Esophagus squamous epithelium (tissue), 5 donors: ENCODE measurements at regions not wholly inside any gene's neighbourhood (a gene's known extent, or its start where the extent isn't known, plus 50 kb on each side); places are given as distances from the start of the nearest gene placed in this dataset.

Experiments used
- DNase-seq: peaks from one replicate; lab custom pipeline; 2025; lab: John Stamatoyannopoulos, UW
- H3K27ac ChIP-seq, 4 donors: fragments of 200-600 bp; sonication (generic); one replicate each; pipeline ENCODE4 v1.5.1; 2016 to 2019; ENCODE audit warnings: mild to moderate bottlenecking in 1 of 4
- H3K27me3 ChIP-seq, 4 donors: fragments of 200-600 bp; sonication (generic); 1 replicate in 3 of 4; 2 replicates in 1 of 4; pipeline versions ENCODE4 v1.5.1 to v1.6.0; 2017 to 2021; ENCODE audit warnings: antibody characterized with exemption in 1 of 4
- H3K36me3 ChIP-seq, 3 donors: fragments of 200-600 bp; sonication (generic); one replicate each; pipeline ENCODE4 v1.5.1; 2016 to 2019
- H3K4me1 ChIP-seq, 3 donors: fragments of 200-600 bp; sonication (generic); one replicate each; pipeline ENCODE4 v1.5.1; 2017 to 2019
- H3K4me3 ChIP-seq, 4 donors: fragments of 200-600 bp; sonication (generic); 1 replicate in 3 of 4; 2 replicates in 1 of 4; pipeline ENCODE4 v1.5.1; 2016 to 2019; ENCODE audit warnings: mild to moderate bottlenecking in 2 of 4, moderate library complexity in 1 of 4
- H3K9me3 ChIP-seq, 3 donors: fragments of 200-600 bp; sonication (generic); one replicate each; pipeline ENCODE4 v1.5.1; 2016 to 2019
- CTCF ChIP-seq, 6 experiments: fragments of 450-650 bp in 4 of 6; fragments of 200-600 bp in 2 of 6; sonication (generic) in 2 of 6; IDR thresholded peaks; one replicate each; pipeline ENCODE4 v1.5.1; 2016 to 2019; ENCODE audit warnings: antibody characterized with exemption in 6 of 6, mild to moderate bottlenecking in 4 of 6, moderate library complexity in 4 of 6
- POLR2A ChIP-seq, 4 donors: fragments of 450-650 bp; IDR thresholded peaks; one replicate each; pipeline ENCODE4 v1.6.1; 2017; ENCODE audit warnings: antibody characterized with exemption in 4 of 4, mild to moderate bottlenecking in 4 of 4, moderate library complexity in 3 of 4
- WGBS, 2 donors: methylation state at CpG; one replicate each; pipeline ENCODE4 v1.1.5; 2018; 5-methylcytosine and 5-hydroxymethylcytosine counted together
- intact Hi-C: fragments of 100-400 bp; cut with DNase I; formaldehyde crosslinking; loops from one replicate; pipeline ENCODE4 v1.15.0; 2022
- donor health status: DM: yes; HTN: yes; CAD: no.

- Histone ChIP-seq H3K4me1 (no peaks in the 10 kb centered on the region), H3K27me3 (no peaks in the 10 kb centered on the region), H3K4me3 (no peak overlapping the region), H3K9me3 (no peaks in the 10 kb centered on the region), H3K36me3 (no peaks in the 10 kb centered on the region), H3K27ac (no peak overlapping the region)
- intact Hi-C loops: no loop called here
- DNase-seq: no peak
- TF ChIP-seq POLR2A (IDR thresholded peaks at IDR 0.05): no peak
- TF ChIP-seq CTCF (IDR thresholded peaks at IDR 0.05): no peak
- 75 to 85% methylated on average over 7 of the region's 7 CpGs for WGBS, 2 donors
Observed at GRCh38 chr4:136056748-136057147, 1475.5 kb downstream of the PCDH18 start.

- Histone ChIP-seq H3K4me3 (no peak overlapping the region), H3K4me1 (no peaks in the 10 kb centered on the region), H3K9me3 (no peaks in the 10 kb centered on the region), H3K36me3 (no peaks in the 10 kb centered on the region), H3K27ac (no peak overlapping the region), H3K27me3 (no peaks in the 10 kb centered on the region)
- intact Hi-C loops: no loop called here
- DNase-seq: no peak
- 67 to 74% methylated on average over 3 of the region's 3 CpGs for WGBS, 2 donors
- no peak for TF ChIP-seq POLR2A (IDR thresholded peaks at IDR 0.05)
- no peak for TF ChIP-seq CTCF (IDR thresholded peaks at IDR 0.05)
Observed at GRCh38 chr4:136055360-136055759, 1476.9 kb downstream of the PCDH18 start.

GRCh38 chr4:136036744-136037143, 1495.5 kb downstream of the PCDH18 start:
- 31 to 56% methylated on average over 1 of the region's 1 CpG for WGBS, 2 donors
- intact Hi-C loops: no loop called here
- TF ChIP-seq POLR2A (IDR thresholded peaks at IDR 0.05) (no peak), CTCF (IDR thresholded peaks at IDR 0.05) (no peak)
- DNase-seq: no peak
- H3K36me3 ChIP-seq: no peaks in the 10 kb centered on the region
- H3K27me3 ChIP-seq: no peaks in the 10 kb centered on the region
- no peak overlapping the region for H3K4me3 ChIP-seq
- no peaks in the 10 kb centered on the region for H3K4me1 ChIP-seq
- no peak overlapping the region for H3K27ac ChIP-seq
- H3K9me3 ChIP-seq: no peaks in the 10 kb centered on the region

GRCh38 chr4:136032391-136032790, 1499.9 kb downstream of the PCDH18 start:
- no peak for TF ChIP-seq CTCF (IDR thresholded peaks at IDR 0.05)
- no peak for TF ChIP-seq POLR2A (IDR thresholded peaks at IDR 0.05)
- Histone ChIP-seq H3K27ac (no peak overlapping the region), H3K4me1 (no peaks in the 10 kb centered on the region), H3K4me3 (no peak overlapping the region), H3K27me3 (no peaks in the 10 kb centered on the region), H3K9me3 (no peaks in the 10 kb centered on the region), H3K36me3 (no peaks in the 10 kb centered on the region)
- no peak for DNase-seq
- intact Hi-C loops: no loop called here
- WGBS, 2 donors: 27 to 38% methylated on average over 1 of the region's 1 CpG

GRCh38 chr4:136025540-136025939, 1506.8 kb downstream of the PCDH18 start:
- no peak for DNase-seq
- no peaks in the 10 kb centered on the region for H3K36me3 ChIP-seq
- intact Hi-C loops: no loop called here
- no peak overlapping the region for H3K4me3 ChIP-seq
- H3K27me3 ChIP-seq: no peaks in the 10 kb centered on the region
- H3K27ac ChIP-seq: no peak overlapping the region
- TF ChIP-seq POLR2A (IDR thresholded peaks at IDR 0.05): no peak
- no peak for TF ChIP-seq CTCF (IDR thresholded peaks at IDR 0.05)
- WGBS, 2 donors: 40 to 75% methylated on average over 1 of the region's 2 CpGs
- H3K4me1 ChIP-seq: no peaks in the 10 kb centered on the region
- H3K9me3 ChIP-seq: no peaks in the 10 kb centered on the region
